SK-N-MC (cell line): ENCODE measurements at regions not wholly inside any gene's neighbourhood (a gene's known extent, or its start where the extent isn't known, plus 50 kb on each side); places are given as distances from the start of the nearest gene placed in this dataset.

Source experiments
- DNase-seq: peaks from one replicate; pipeline ENCODE4 v3.0.0-alpha.2; 2011; ENCODE audit warnings: low read depth, low spot score
- H3K27ac ChIP-seq: fragments of 200-600 bp; sonication (generic); 2 replicates; pipeline ENCODE4 v1.5.1; 2016; ENCODE audit warnings: mixed run types
- H3K36me3 ChIP-seq: fragments of 200-600 bp; sonication (generic); 2 replicates; pipeline ENCODE4 v1.6.1; 2017; ENCODE audit warnings: antibody characterized with exemption, low read length, mixed read lengths; ENCODE audit not compliant: insufficient read depth
- H3K4me3 ChIP-seq: fragments of 200-600 bp; sonication (generic); 2 replicates; pipeline ENCODE4 v1.5.1; 2016
- H3K9ac ChIP-seq: fragments of 200-600 bp; sonication (generic); 2 replicates; pipeline ENCODE4 v1.8.0; 2017; ENCODE audit warnings: mixed run types, mixed read lengths; ENCODE audit not compliant: insufficient read length
- H3K9me3 ChIP-seq: fragments of 200-600 bp; sonication (generic); 2 replicates; pipeline ENCODE4 v1.6.1; 2017; ENCODE audit warnings: low read depth, mild to moderate bottlenecking, antibody characterized with exemption, low read length, moderate library complexity, mixed read lengths
- EZH2 ChIP-seq: fragments of 200-600 bp; sonication (generic); IDR thresholded peaks from one replicate; pipeline ENCODE4 v1.6.1; 2017; ENCODE audit warnings: antibody characterized with exemption
- FOXP2 ChIP-seq: optimal IDR thresholded peaks from 2 replicates; pipeline ENCODE3; 2011; ENCODE audit warnings: mild to moderate bottlenecking, moderate library complexity; ENCODE audit not compliant: insufficient read depth; ENCODE audit errors: extremely low read length, control extremely low read depth
- POLR2AphosphoS5 ChIP-seq: IDR thresholded peaks from 2 replicates; pipeline ENCODE4 v1.6.1; 2012; ENCODE audit warnings: mild to moderate bottlenecking, low read depth, low read length, borderline replicate concordance

GRCh38 chr11:133732109-133732674, 113.1 kb downstream of the SPATA19 start:
- no peaks in the 10 kb centered on the region for H3K36me3 ChIP-seq
- DNase-seq, result no peak
- no peak overlapping the region for H3K27ac ChIP-seq
- TF ChIP-seq POLR2AphosphoS5 (no peak), FOXP2 (no peak), EZH2 (no peak)
- no peaks in the 10 kb centered on the region for H3K9me3 ChIP-seq
- no peak overlapping the region for H3K4me3 ChIP-seq
- H3K9ac ChIP-seq, result no peak overlapping the region

GRCh38 chr11:133727774-133728173, 117.5 kb downstream of the SPATA19 start:
- TF ChIP-seq EZH2 (no peak), POLR2AphosphoS5 (no peak), FOXP2 (no peak)
- H3K27ac ChIP-seq, result no peak overlapping the region
- no peaks in the 10 kb centered on the region for H3K36me3 ChIP-seq
- no peaks in the 10 kb centered on the region for H3K9me3 ChIP-seq
- no peak for DNase-seq
- no peak overlapping the region for H3K4me3 ChIP-seq
- H3K9ac ChIP-seq, result no peak overlapping the region

- DNase-seq, result no peak
- TF ChIP-seq POLR2AphosphoS5 (no peak), FOXP2 (no peak), EZH2 (no peak)
Measured at GRCh38 chr11:133726542-133726941, 118.8 kb downstream of the SPATA19 start.

GRCh38 chr11:133724116-133724515, 121.2 kb downstream of the SPATA19 start:
- H3K9me3 ChIP-seq, result no peaks in the 10 kb centered on the region
- no peak overlapping the region for H3K9ac ChIP-seq
- H3K36me3 ChIP-seq, result no peaks in the 10 kb centered on the region
- H3K27ac ChIP-seq, result no peak overlapping the region
- no peak for TF ChIP-seq POLR2AphosphoS5
- no peak for TF ChIP-seq EZH2
- no peak for TF ChIP-seq FOXP2
- no peak overlapping the region for H3K4me3 ChIP-seq
- DNase-seq, result no peak

More at GRCh38 chr11:133726542-133726941, 118.8 kb downstream of the SPATA19 start:
- Histone ChIP-seq H3K27ac (no peak overlapping the region), H3K4me3 (no peak overlapping the region), H3K9me3 (no peaks in the 10 kb centered on the region), H3K9ac (no peak overlapping the region), H3K36me3 (no peaks in the 10 kb centered on the region)

GRCh38 chr11:133723056-133723455, 122.3 kb downstream of the SPATA19 start:
- DNase-seq, result no peak
- H3K36me3 ChIP-seq, result no peaks in the 10 kb centered on the region
- no peak overlapping the region for H3K4me3 ChIP-seq
- H3K27ac ChIP-seq, result no peak overlapping the region
- TF ChIP-seq POLR2AphosphoS5 (no peak), EZH2 (no peak), FOXP2 (no peak)
- H3K9ac ChIP-seq, result no peak overlapping the region
- no peaks in the 10 kb centered on the region for H3K9me3 ChIP-seq

- no peak for DNase-seq
- H3K27ac ChIP-seq, result no peak overlapping the region
- no peak overlapping the region for H3K4me3 ChIP-seq
- H3K9ac ChIP-seq, result no peak overlapping the region
- H3K9me3 ChIP-seq, result no peaks in the 10 kb centered on the region
- TF ChIP-seq POLR2AphosphoS5, result no peak
- TF ChIP-seq FOXP2, result no peak
- TF ChIP-seq EZH2, result no peak
- H3K36me3 ChIP-seq, result no peaks in the 10 kb centered on the region
Measured at GRCh38 chr11:133720951-133721350, 124.4 kb downstream of the SPATA19 start.

GRCh38 chr11:133719532-133720235, 125.6 kb downstream of the SPATA19 start:
- H3K36me3 ChIP-seq, result no peaks in the 10 kb centered on the region
- DNase-seq, result no peak

GRCh38 chr11:133718831-133719230, 126.5 kb downstream of the SPATA19 start:
- DNase-seq, result no peak
- H3K9me3 ChIP-seq, result no peaks in the 10 kb centered on the region
- no peak overlapping the region for H3K27ac ChIP-seq
- no peak overlapping the region for H3K9ac ChIP-seq
- no peaks in the 10 kb centered on the region for H3K36me3 ChIP-seq
- H3K4me3 ChIP-seq, result no peak overlapping the region
- TF ChIP-seq POLR2AphosphoS5 (no peak), EZH2 (no peak), FOXP2 (no peak)

More at GRCh38 chr11:133719532-133720235, 125.6 kb downstream of the SPATA19 start:
- no peaks in the 10 kb centered on the region for H3K9me3 ChIP-seq
- TF ChIP-seq EZH2 (no peak), FOXP2 (no peak)
- no peak overlapping the region for H3K4me3 ChIP-seq
- H3K27ac ChIP-seq, result no peak overlapping the region
- no peak overlapping the region for H3K9ac ChIP-seq

- Histone ChIP-seq H3K27ac (no peak overlapping the region), H3K36me3 (no peaks in the 10 kb centered on the region)
Measured at GRCh38 chr11:133718238-133718637, 127.1 kb downstream of the SPATA19 start.

More at GRCh38 chr11:133718238-133718637, 127.1 kb downstream of the SPATA19 start:
- H3K9ac ChIP-seq, result no peak overlapping the region
- H3K9me3 ChIP-seq, result no peaks in the 10 kb centered on the region
- TF ChIP-seq FOXP2 (no peak), POLR2AphosphoS5 (no peak)
- DNase-seq, result no peak
- H3K4me3 ChIP-seq, result no peak overlapping the region
